Neuronal stem cell (in vitro differentiated cells): ENCODE measurements at regions not wholly inside any gene's neighbourhood (a gene's known extent, or its start where the extent isn't known, plus 50 kb on each side); places are given as distances from the start of the nearest gene placed in this dataset.

Experiments used
- DNase-seq: peaks from one replicate; pipeline ENCODE4 v3.0.0-alpha.2; 2013; ENCODE audit warnings: low spot score
- H2AFZ ChIP-seq: one replicate; pipeline ENCODE4 v1.6.1; 2013; ENCODE audit warnings: mild to moderate bottlenecking, low read length, inconsistent platforms
- H2AK5ac ChIP-seq: 2 replicates; pipeline ENCODE4 v1.6.1; 2013; ENCODE audit warnings: low read depth, mild to moderate bottlenecking, inconsistent platforms, low read length, moderate library complexity, mixed read lengths
- H2BK120ac ChIP-seq: 2 replicates; pipeline ENCODE4 v1.6.1; 2013; ENCODE audit warnings: low read depth, mild to moderate bottlenecking, inconsistent platforms, low read length, moderate library complexity, mixed read lengths
- H2BK12ac ChIP-seq: one replicate; pipeline ENCODE4 v1.6.1; 2013; ENCODE audit warnings: low read length, inconsistent platforms
- H2BK15ac ChIP-seq: 2 replicates; pipeline ENCODE4 v1.6.1; 2013; ENCODE audit warnings: mild to moderate bottlenecking, low read length, inconsistent platforms, mixed read lengths
- H2BK5ac ChIP-seq: one replicate; pipeline ENCODE4 v1.6.1; 2013; ENCODE audit warnings: inconsistent platforms, mild to moderate bottlenecking, low read length, moderate library complexity
- H3K14ac ChIP-seq: one replicate; pipeline ENCODE4 v1.6.1; 2013; ENCODE audit warnings: low read length, inconsistent platforms
- H3K18ac ChIP-seq: 2 replicates; pipeline ENCODE4 v1.6.1; 2013; ENCODE audit warnings: low read length, inconsistent platforms
- H3K23ac ChIP-seq: 2 replicates; pipeline ENCODE4 v1.6.1; 2013; ENCODE audit warnings: low read depth, mild to moderate bottlenecking, mixed read lengths, low read length, inconsistent platforms; ENCODE audit not compliant: poor library complexity
- H3K27ac ChIP-seq: replicated peaks from 3 replicates; pipeline ENCODE4 v1.5.1; 2013; ENCODE audit warnings: low read length, inconsistent platforms
- H3K27me3 ChIP-seq, 3 experiments: 2 replicates each; pipeline ENCODE4 v1.6.1; 2013; ENCODE audit warnings: low read length in 3 of 3, mild to moderate bottlenecking in 2 of 3, inconsistent platforms in 1 of 3, low read depth in 1 of 3, mixed read lengths in 1 of 3, moderate library complexity in 1 of 3; ENCODE audit not compliant: control insufficient read depth in 3 of 3, insufficient read depth in 3 of 3
- H3K36me3 ChIP-seq, 2 donors: replicated peaks in 1 of 2; 2 replicates each; pipeline ENCODE4 v1.6.1; 2013; ENCODE audit warnings: low read length in 2 of 2; ENCODE audit not compliant: control insufficient read depth in 2 of 2, insufficient read depth in 2 of 2
- H3K4ac ChIP-seq: 2 replicates; pipeline ENCODE4 v1.6.1; 2013; ENCODE audit warnings: inconsistent platforms, mild to moderate bottlenecking, low read length, moderate library complexity
- H3K4me1 ChIP-seq, 2 donors: 1 replicate in 1 of 2; 2 replicates in 1 of 2; pipeline ENCODE4 v1.6.1; 2013; ENCODE audit warnings: low read length in 2 of 2, low read depth in 1 of 2; ENCODE audit not compliant: control insufficient read depth in 2 of 2, insufficient read depth in 1 of 2
- H3K4me2 ChIP-seq: one replicate; pipeline ENCODE4 v1.6.1; 2013; ENCODE audit warnings: mild to moderate bottlenecking, low read length, inconsistent platforms; ENCODE audit not compliant: insufficient read depth, poor library complexity, severe bottlenecking
- H3K4me3 ChIP-seq, 2 donors: 2 replicates each; pipeline ENCODE4 v1.5.1; 2013; ENCODE audit warnings: low read length in 2 of 2, mild to moderate bottlenecking in 2 of 2, inconsistent platforms in 1 of 2, moderate library complexity in 1 of 2
- H3K79me1 ChIP-seq: one replicate; pipeline ENCODE4 v1.6.1; 2013; ENCODE audit warnings: low read depth, mild to moderate bottlenecking, inconsistent platforms, low read length, moderate library complexity
- H3K9ac ChIP-seq: one replicate; pipeline ENCODE4 v1.6.1; 2013; ENCODE audit warnings: mild to moderate bottlenecking, low read depth, low read length, inconsistent platforms; ENCODE audit not compliant: poor library complexity
- H3K9me3 ChIP-seq, 2 donors: replicated peaks in 1 of 2; 2 replicates each; pipeline versions ENCODE3 to v1.6.1; 2013; ENCODE audit warnings: low read length in 2 of 2, mild to moderate bottlenecking in 2 of 2, inconsistent platforms in 1 of 2, low read depth in 1 of 2, mixed read lengths in 1 of 2, moderate library complexity in 1 of 2; ENCODE audit not compliant: control insufficient read depth in 2 of 2, insufficient read depth in 1 of 2
- H4K8ac ChIP-seq: one replicate; pipeline ENCODE4 v1.6.1; 2013; ENCODE audit warnings: low read depth, mild to moderate bottlenecking, inconsistent platforms, low read length, moderate library complexity
- H4K91ac ChIP-seq: one replicate; pipeline ENCODE4 v1.6.1; 2013; ENCODE audit warnings: low read length, low read depth, mild to moderate bottlenecking, inconsistent platforms; ENCODE audit not compliant: poor library complexity
- WGBS, 2 donors: extraction: QIAGEN DNeasy Blood & Tissue Kit; methylation state at CpG; one replicate each; pipeline ENCODE4 v1.1.7; 2013; ENCODE audit warnings: missing lambda C conversion rate in 2 of 2, mixed read lengths in 1 of 2; ENCODE audit not compliant: insufficient read length in 2 of 2, insufficient replicate concordance in 1 of 2; ENCODE audit errors: extremely low coverage in 2 of 2; 5-methylcytosine and 5-hydroxymethylcytosine counted together

- no peak overlapping the region for H2BK120ac ChIP-seq
Observed at GRCh38 chr2:19045151-19045550, 313.3 kb downstream of the OSR1 start.

GRCh38 chr2:19043893-19044292 is 314.5 kb downstream of the OSR1 start:
- H2AFZ ChIP-seq, result no peak overlapping the region
- H3K27ac ChIP-seq, result no peak overlapping the region
- no peak overlapping the region for H3K18ac ChIP-seq
- H4K91ac ChIP-seq, result no peak overlapping the region
- H3K36me3 ChIP-seq, result no peaks in the 10 kb centered on the region
- H3K4me1 ChIP-seq, result peaks cover 0 to 4% of the 10 kb centered on the region in 2 donors
- H3K9me3 ChIP-seq, result no peaks in the 10 kb centered on the region
- H3K4ac ChIP-seq, result no peak overlapping the region
- H3K14ac ChIP-seq, result no peak overlapping the region
- no peak overlapping the region for H3K4me3 ChIP-seq
- no peak overlapping the region for H4K8ac ChIP-seq
- no peak overlapping the region for H2AK5ac ChIP-seq
- no peak overlapping the region for H2BK120ac ChIP-seq
- H2BK5ac ChIP-seq, result no peak overlapping the region
- no peak overlapping the region for H2BK15ac ChIP-seq
- DNase-seq, result no peak
- H2BK12ac ChIP-seq, result no peak overlapping the region
- no peak overlapping the region for H3K9ac ChIP-seq
- H3K27me3 ChIP-seq, result no peaks in the 10 kb centered on the region
- H3K23ac ChIP-seq, result no peak overlapping the region
- WGBS, 2 donors, result no CpG with 5 or more reads among the region's 2 CpGs
- H3K4me2 ChIP-seq, result no peak overlapping the region
- no peaks in the 10 kb centered on the region for H3K79me1 ChIP-seq

More at GRCh38 chr2:19045151-19045550, 313.3 kb downstream of the OSR1 start:
- no peak overlapping the region for H3K18ac ChIP-seq
- H3K4me1 ChIP-seq, result peaks cover 0 to 4% of the 10 kb centered on the region in 2 donors
- H3K9me3 ChIP-seq, result no peaks in the 10 kb centered on the region
- no peak overlapping the region for H2AFZ ChIP-seq
- H4K91ac ChIP-seq, result no peak overlapping the region
- no peak overlapping the region for H3K4me2 ChIP-seq
- H2BK12ac ChIP-seq, result no peak overlapping the region
- no peak overlapping the region for H3K27ac ChIP-seq
- no peaks in the 10 kb centered on the region for H3K36me3 ChIP-seq
- no peak overlapping the region for H4K8ac ChIP-seq
- H3K14ac ChIP-seq, result no peak overlapping the region
- H3K4me3 ChIP-seq, result no peak overlapping the region
- H2AK5ac ChIP-seq, result no peak overlapping the region
- no CpG with 5 or more reads among the region's 4 CpGs for WGBS, 2 donors
- DNase-seq, result no peak
- no peak overlapping the region for H3K4ac ChIP-seq
- H2BK5ac ChIP-seq, result no peak overlapping the region
- H2BK15ac ChIP-seq, result no peak overlapping the region
- H3K27me3 ChIP-seq, result no peaks in the 10 kb centered on the region
- H3K9ac ChIP-seq, result no peak overlapping the region
- H3K23ac ChIP-seq, result no peak overlapping the region
- no peaks in the 10 kb centered on the region for H3K79me1 ChIP-seq

- peaks cover 0 to 4% of the 10 kb centered on the region in 2 donors for H3K4me1 ChIP-seq
- H2BK15ac ChIP-seq, result no peak overlapping the region
- H3K27me3 ChIP-seq, result no peaks in the 10 kb centered on the region
- no peak overlapping the region for H3K14ac ChIP-seq
- no peaks in the 10 kb centered on the region for H3K9me3 ChIP-seq
- no peak overlapping the region for H3K4me3 ChIP-seq
- no peak overlapping the region for H3K4ac ChIP-seq
- H4K91ac ChIP-seq, result no peak overlapping the region
- no peak for DNase-seq
- no peaks in the 10 kb centered on the region for H3K79me1 ChIP-seq
- WGBS, 2 donors, result no CpG with 5 or more reads among the region's 5 CpGs
- no peaks in the 10 kb centered on the region for H3K36me3 ChIP-seq
- H3K9ac ChIP-seq, result no peak overlapping the region
- no peak overlapping the region for H3K23ac ChIP-seq
- no peak overlapping the region for H2AFZ ChIP-seq
- no peak overlapping the region for H3K4me2 ChIP-seq
- H4K8ac ChIP-seq, result no peak overlapping the region
- H2BK120ac ChIP-seq, result no peak overlapping the region
- no peak overlapping the region for H3K27ac ChIP-seq
- H2BK5ac ChIP-seq, result no peak overlapping the region
- H2AK5ac ChIP-seq, result no peak overlapping the region
- H2BK12ac ChIP-seq, result no peak overlapping the region
- no peak overlapping the region for H3K18ac ChIP-seq
Observed at GRCh38 chr2:19041434-19042041, 316.9 kb downstream of the OSR1 start.

GRCh38 chr2:19038071-19039015 is 320.1 kb downstream of the OSR1 start:
- H3K27ac ChIP-seq, result no peak overlapping the region
- H3K4me1 ChIP-seq, result no peaks in the 10 kb centered on the region
- no peaks in the 10 kb centered on the region for H3K9me3 ChIP-seq
- H2BK12ac ChIP-seq, result no peak overlapping the region
- H3K79me1 ChIP-seq, result no peaks in the 10 kb centered on the region
- no peak overlapping the region for H2BK120ac ChIP-seq
- H2AK5ac ChIP-seq, result no peak overlapping the region
- H3K4ac ChIP-seq, result no peak overlapping the region
- H2BK15ac ChIP-seq, result no peak overlapping the region
- no peak for DNase-seq
- H3K23ac ChIP-seq, result no peak overlapping the region
- H2BK5ac ChIP-seq, result no peak overlapping the region
- no peak overlapping the region for H4K91ac ChIP-seq
- H3K14ac ChIP-seq, result no peak overlapping the region
- no peak overlapping the region for H3K4me2 ChIP-seq
- no peak overlapping the region for H3K18ac ChIP-seq
- H3K36me3 ChIP-seq, result no peaks in the 10 kb centered on the region
- H3K4me3 ChIP-seq, result no peak overlapping the region
- no peak overlapping the region for H2AFZ ChIP-seq
- no peaks in the 10 kb centered on the region for H3K27me3 ChIP-seq
- H3K9ac ChIP-seq, result no peak overlapping the region
- no peak overlapping the region for H4K8ac ChIP-seq
- WGBS, 2 donors, result no CpG with 5 or more reads among the region's 3 CpGs
